ENCODE measurements at regions not wholly inside any gene's neighbourhood (a gene's known extent, or its start where the extent isn't known, plus 50 kb on each side); places are given as distances from the start of the nearest gene placed in this dataset.

- Histone ChIP-seq H3K27ac (ENCODE audit: low read depth, low read length) (no peak overlapping the region), H3K4me3 (ENCODE audit: low read depth, low read length) (no peak overlapping the region), H3K27me3 (ENCODE audit: control insufficient read depth, insufficient read depth, low read length) (no peaks in the 10 kb centered on the region), H3K9me3 (ENCODE audit: control insufficient read depth, insufficient read depth, low read length) (no peaks in the 10 kb centered on the region)
- ChIA-PET CTCF (interaction anchor here (0.6 kb wide), 1 partner anchor 568 kb away, joined by 3 read pairs; no protein-coding TSS in a partner anchor), POLR2A (no interaction called here)
- DNase-seq (ENCODE audit: low read depth, low spot score) = no peak
- TF ChIP-seq, protein P1, sequence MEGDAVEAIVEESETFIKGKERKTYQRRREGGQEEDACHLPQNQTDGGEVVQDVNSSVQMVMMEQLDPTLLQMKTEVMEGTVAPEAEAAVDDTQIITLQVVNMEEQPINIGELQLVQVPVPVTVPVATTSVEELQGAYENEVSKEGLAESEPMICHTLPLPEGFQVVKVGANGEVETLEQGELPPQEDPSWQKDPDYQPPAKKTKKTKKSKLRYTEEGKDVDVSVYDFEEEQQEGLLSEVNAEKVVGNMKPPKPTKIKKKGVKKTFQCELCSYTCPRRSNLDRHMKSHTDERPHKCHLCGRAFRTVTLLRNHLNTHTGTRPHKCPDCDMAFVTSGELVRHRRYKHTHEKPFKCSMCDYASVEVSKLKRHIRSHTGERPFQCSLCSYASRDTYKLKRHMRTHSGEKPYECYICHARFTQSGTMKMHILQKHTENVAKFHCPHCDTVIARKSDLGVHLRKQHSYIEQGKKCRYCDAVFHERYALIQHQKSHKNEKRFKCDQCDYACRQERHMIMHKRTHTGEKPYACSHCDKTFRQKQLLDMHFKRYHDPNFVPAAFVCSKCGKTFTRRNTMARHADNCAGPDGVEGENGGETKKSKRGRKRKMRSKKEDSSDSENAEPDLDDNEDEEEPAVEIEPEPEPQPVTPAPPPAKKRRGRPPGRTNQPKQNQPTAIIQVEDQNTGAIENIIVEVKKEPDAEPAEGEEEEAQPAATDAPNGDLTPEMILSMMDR (IDR thresholded peaks at IDR 0.05; ENCODE audit: low read depth, low read length) = no peak
Observed at GRCh38 chr2:228722311-228722710, 540.8 kb upstream of the SPHKAP start.

DNA sequence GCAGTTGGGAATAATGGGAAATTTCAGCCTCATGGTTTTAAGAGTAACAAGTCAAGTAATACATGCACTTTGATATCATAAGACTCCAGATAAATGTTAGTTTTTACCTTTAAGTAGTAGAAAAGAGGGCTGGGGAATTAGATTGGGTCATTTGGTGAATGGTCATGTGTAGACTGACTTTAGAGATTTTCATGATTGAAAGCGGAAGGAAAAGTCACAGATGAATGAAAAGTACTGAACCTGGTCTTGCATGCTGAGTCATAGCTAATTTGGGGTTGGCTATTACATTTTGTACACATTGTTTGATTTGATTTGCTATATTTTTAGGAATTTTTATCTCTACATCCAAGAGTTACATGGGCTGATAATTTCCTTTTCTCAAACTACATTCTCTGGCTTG lies 539.4 kb upstream of the SPHKAP start:
- TF ChIP-seq, protein P1 (IDR thresholded peaks at IDR 0.05; ENCODE audit: low read depth, low read length) = no peak
- DNase-seq (ENCODE audit: low read depth, low spot score) = no peak
- Histone ChIP-seq H3K27me3 (ENCODE audit: control insufficient read depth, insufficient read depth, low read length) (no peaks in the 10 kb centered on the region), H3K9me3 (ENCODE audit: control insufficient read depth, insufficient read depth, low read length) (no peaks in the 10 kb centered on the region), H3K27ac (ENCODE audit: low read depth, low read length) (no peak overlapping the region), H3K4me3 (ENCODE audit: low read depth, low read length) (no peak overlapping the region)
- ChIA-PET CTCF (no interaction called here), POLR2A (no interaction called here)

GRCh38 chr2:228709788-228710371 lies 528.4 kb upstream of the SPHKAP start:
- Histone ChIP-seq H3K9me3 (ENCODE audit: control insufficient read depth, insufficient read depth, low read length) (no peaks in the 10 kb centered on the region), H3K4me3 (ENCODE audit: low read depth, low read length) (no peak overlapping the region), H3K27me3 (ENCODE audit: control insufficient read depth, insufficient read depth, low read length) (no peaks in the 10 kb centered on the region), H3K27ac (ENCODE audit: low read depth, low read length) (no peak overlapping the region)
- ChIA-PET CTCF (no interaction called here), POLR2A (no interaction called here)
- DNase-seq (ENCODE audit: low read depth, low spot score) = no peak
- TF ChIP-seq, protein P1 (IDR thresholded peaks at IDR 0.05; ENCODE audit: low read depth, low read length) = no peak

DNA sequence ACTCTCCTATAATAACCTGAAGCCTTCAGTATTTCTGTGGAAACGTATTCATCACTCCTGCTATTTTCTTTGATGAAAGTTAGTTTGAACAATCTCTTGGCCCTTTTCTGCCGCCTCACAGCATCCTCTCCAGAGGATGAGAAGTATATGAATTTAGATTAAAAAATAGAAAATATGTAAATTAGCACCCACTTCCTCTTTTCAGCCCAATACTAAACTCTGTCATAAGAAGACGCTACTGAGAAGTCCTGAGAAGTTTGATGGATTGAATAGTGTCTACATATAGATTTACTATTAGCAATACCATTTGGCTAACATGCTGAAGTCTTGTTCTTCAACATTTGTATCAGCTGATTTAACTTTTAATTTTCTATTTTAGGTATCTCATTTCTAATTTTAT lies 526.4 kb upstream of the SPHKAP start:
- ChIA-PET CTCF (no interaction called here), POLR2A (no interaction called here)
- TF ChIP-seq, protein P1 (IDR thresholded peaks at IDR 0.05; ENCODE audit: low read depth, low read length) = no peak

DNA sequence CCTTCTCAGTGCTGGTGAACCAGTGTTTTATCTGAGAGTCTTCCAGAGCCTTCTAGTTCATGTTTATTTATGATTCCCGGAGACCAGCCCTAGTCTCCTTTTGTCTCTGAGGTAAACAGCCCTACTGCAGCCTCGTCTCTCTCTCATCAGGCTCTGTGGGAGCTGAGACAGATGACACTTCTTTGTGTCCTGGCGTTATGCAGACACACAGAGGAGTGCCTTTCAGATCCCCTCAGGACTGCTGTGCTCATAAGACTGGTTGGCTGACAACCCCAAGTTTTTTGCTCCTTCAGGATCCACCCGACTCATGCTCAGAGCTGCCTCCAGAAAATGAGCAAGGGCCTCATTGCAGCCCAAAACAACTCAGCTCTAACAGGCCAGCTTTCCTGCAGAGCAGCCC lies 523.8 kb upstream of the SPHKAP start:
- POLR2A ChIA-PET = no interaction called here
- Histone ChIP-seq H3K27ac (ENCODE audit: low read depth, low read length) (no peak overlapping the region), H3K27me3 (ENCODE audit: control insufficient read depth, insufficient read depth, low read length) (no peaks in the 10 kb centered on the region), H3K9me3 (ENCODE audit: control insufficient read depth, insufficient read depth, low read length) (no peaks in the 10 kb centered on the region), H3K4me3 (ENCODE audit: low read depth, low read length) (no peak overlapping the region)
- CTCF ChIA-PET = no interaction called here
- TF ChIP-seq, protein P1 (IDR thresholded peaks at IDR 0.05; ENCODE audit: low read depth, low read length) = no peak
- DNase-seq (ENCODE audit: low read depth, low spot score) = no peak

More for the DNA sequence above, 526.4 kb upstream of the SPHKAP start:
- no peak overlapping the region for H3K4me3 ChIP-seq (ENCODE audit: low read depth, low read length)
- no peaks in the 10 kb centered on the region for H3K27me3 ChIP-seq (ENCODE audit: control insufficient read depth, insufficient read depth, low read length)
- no peak overlapping the region for H3K27ac ChIP-seq (ENCODE audit: low read depth, low read length)
- no peaks in the 10 kb centered on the region for H3K9me3 ChIP-seq (ENCODE audit: control insufficient read depth, insufficient read depth, low read length)
- no peak for DNase-seq (ENCODE audit: low read depth, low spot score)

All from AG04450 (cell line).